H1 (cell line): ENCODE measurements at regions not wholly inside any gene's neighbourhood (a gene's known extent, or its start where the extent isn't known, plus 50 kb on each side); places are given as distances from the start of the nearest gene placed in this dataset.

ENCODE experiments used
- EP300 ChIP-seq, 2 experiments: IDR thresholded peaks; 1 replicate in 1 of 2; 2 replicates in 1 of 2; pipeline ENCODE4 v1.6.1; 2011 to 2012; ENCODE audit warnings: low read depth in 2 of 2, low read length in 2 of 2, mild to moderate bottlenecking in 2 of 2, borderline replicate concordance in 1 of 2, inconsistent platforms in 1 of 2, moderate library complexity in 1 of 2
- MAFK ChIP-seq: IDR thresholded peaks from 2 replicates; pipeline ENCODE4 v1.6.1; 2012; ENCODE audit warnings: low read depth, mild to moderate bottlenecking, improper control_type of control experiment, low read length
- SIRT6 ChIP-seq: IDR thresholded peaks from one replicate; pipeline ENCODE4 v1.7.1; 2012; ENCODE audit warnings: low read length, inconsistent platforms
- TAF1 ChIP-seq: IDR thresholded peaks from 2 replicates; pipeline ENCODE4 v1.6.1; 2011; ENCODE audit warnings: mild to moderate bottlenecking, low read depth, low read length
- ZNF274 ChIP-seq: IDR thresholded peaks from 2 replicates; pipeline ENCODE4 v1.7.0; 2012; ENCODE audit warnings: low read length, borderline replicate concordance; ENCODE audit errors: extremely low read depth
- TF ChIP-seq, protein P1 (sequence below), 3 experiments: IDR thresholded peaks; 1 replicate in 2 of 3; 2 replicates in 1 of 3; pipeline versions ENCODE4 v1.5.1 to v1.6.1; 2011; ENCODE audit warnings: low read length in 3 of 3, mild to moderate bottlenecking in 3 of 3, inconsistent platforms in 2 of 3, low read depth in 1 of 3, moderate library complexity in 1 of 3; ENCODE audit not compliant: insufficient read depth in 1 of 3; ENCODE audit errors: control extremely low read depth in 1 of 3
- TF ChIP-seq, protein P2 (sequence below): IDR thresholded peaks from 2 replicates; pipeline ENCODE4 v1.6.1; 2012; ENCODE audit warnings: low read length, inconsistent platforms

DNA sequence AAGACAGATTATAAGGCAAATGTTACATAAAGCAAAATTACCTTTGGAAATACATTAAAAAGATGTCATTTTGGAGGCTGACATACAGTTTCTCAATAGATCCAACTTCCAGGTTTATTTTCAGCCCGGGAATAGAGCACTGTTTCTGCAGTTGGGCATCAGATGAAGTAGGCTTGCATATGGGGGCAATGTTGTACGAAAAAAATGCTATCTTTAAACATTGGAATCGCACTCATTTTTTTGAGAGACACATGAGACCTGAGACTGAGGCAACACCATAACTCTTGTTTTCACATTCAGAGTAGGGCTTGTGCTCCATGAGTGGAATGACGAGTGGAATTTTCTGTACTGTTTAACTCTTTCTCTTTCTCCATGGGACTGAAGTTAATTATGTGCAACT is 122.4 kb upstream of the ZRANB2 start (continued):
- TF ChIP-seq, protein P1, sequence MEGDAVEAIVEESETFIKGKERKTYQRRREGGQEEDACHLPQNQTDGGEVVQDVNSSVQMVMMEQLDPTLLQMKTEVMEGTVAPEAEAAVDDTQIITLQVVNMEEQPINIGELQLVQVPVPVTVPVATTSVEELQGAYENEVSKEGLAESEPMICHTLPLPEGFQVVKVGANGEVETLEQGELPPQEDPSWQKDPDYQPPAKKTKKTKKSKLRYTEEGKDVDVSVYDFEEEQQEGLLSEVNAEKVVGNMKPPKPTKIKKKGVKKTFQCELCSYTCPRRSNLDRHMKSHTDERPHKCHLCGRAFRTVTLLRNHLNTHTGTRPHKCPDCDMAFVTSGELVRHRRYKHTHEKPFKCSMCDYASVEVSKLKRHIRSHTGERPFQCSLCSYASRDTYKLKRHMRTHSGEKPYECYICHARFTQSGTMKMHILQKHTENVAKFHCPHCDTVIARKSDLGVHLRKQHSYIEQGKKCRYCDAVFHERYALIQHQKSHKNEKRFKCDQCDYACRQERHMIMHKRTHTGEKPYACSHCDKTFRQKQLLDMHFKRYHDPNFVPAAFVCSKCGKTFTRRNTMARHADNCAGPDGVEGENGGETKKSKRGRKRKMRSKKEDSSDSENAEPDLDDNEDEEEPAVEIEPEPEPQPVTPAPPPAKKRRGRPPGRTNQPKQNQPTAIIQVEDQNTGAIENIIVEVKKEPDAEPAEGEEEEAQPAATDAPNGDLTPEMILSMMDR (IDR thresholded peaks at IDR 0.05; ENCODE audit: control extremely low read depth in 1 of 3, insufficient read depth in 1 of 3, low read depth in 1 of 3, low read length in 3 of 3), result no peak
- TF ChIP-seq ZNF274 (no peak), TAF1 (no peak), MAFK (no peak), EP300 (IDR thresholded peaks at IDR 0.05; ENCODE audit: borderline replicate concordance in 1 of 2, low read depth in 2 of 2, low read length in 2 of 2) (no peak), SIRT6 (no peak)
- TF ChIP-seq, protein P2, sequence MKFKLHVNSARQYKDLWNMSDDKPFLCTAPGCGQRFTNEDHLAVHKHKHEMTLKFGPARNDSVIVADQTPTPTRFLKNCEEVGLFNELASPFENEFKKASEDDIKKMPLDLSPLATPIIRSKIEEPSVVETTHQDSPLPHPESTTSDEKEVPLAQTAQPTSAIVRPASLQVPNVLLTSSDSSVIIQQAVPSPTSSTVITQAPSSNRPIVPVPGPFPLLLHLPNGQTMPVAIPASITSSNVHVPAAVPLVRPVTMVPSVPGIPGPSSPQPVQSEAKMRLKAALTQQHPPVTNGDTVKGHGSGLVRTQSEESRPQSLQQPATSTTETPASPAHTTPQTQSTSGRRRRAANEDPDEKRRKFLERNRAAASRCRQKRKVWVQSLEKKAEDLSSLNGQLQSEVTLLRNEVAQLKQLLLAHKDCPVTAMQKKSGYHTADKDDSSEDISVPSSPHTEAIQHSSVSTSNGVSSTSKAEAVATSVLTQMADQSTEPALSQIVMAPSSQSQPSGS, result no peak
